Endothelial cell (in vitro differentiated cells): ENCODE measurements at regions not wholly inside any gene's neighbourhood (a gene's known extent, or its start where the extent isn't known, plus 50 kb on each side); places are given as distances from the start of the nearest gene placed in this dataset.

ENCODE experiments used
- DNase-seq: peaks from one replicate; pipeline ENCODE4 v3.0.0; 2021; ENCODE audit warnings: low spot score
- H3K27ac Mint-ChIP-seq: one replicate; pipeline ENCODE4 v1.8.0; 2021; ENCODE audit warnings: mixed read lengths, inconsistent platforms; ENCODE audit not compliant: unreplicated experiment
- H3K27me3 Mint-ChIP-seq: one replicate; pipeline ENCODE4 v1.8.0; 2021; ENCODE audit warnings: mild to moderate bottlenecking, moderate library complexity, mixed read lengths, inconsistent platforms; ENCODE audit not compliant: unreplicated experiment
- H3K36me3 Mint-ChIP-seq: one replicate; pipeline ENCODE4 v1.8.0; 2021; ENCODE audit warnings: mild to moderate bottlenecking, low read depth, mixed read lengths, inconsistent platforms; ENCODE audit not compliant: unreplicated experiment
- H3K4me1 Mint-ChIP-seq: one replicate; pipeline ENCODE4 v1.8.0; 2021; ENCODE audit warnings: mild to moderate bottlenecking, mixed read lengths, inconsistent platforms; ENCODE audit not compliant: unreplicated experiment
- H3K4me3 Mint-ChIP-seq: one replicate; pipeline ENCODE4 v1.8.0; 2021; ENCODE audit warnings: mild to moderate bottlenecking, mixed read lengths, inconsistent platforms; ENCODE audit not compliant: unreplicated experiment
- H3K9me3 Mint-ChIP-seq: one replicate; pipeline ENCODE4 v1.8.0; 2021; ENCODE audit warnings: mixed read lengths, inconsistent platforms; ENCODE audit not compliant: unreplicated experiment
- CTCF ChIP-seq: fragments of 200-600 bp; sonication (generic); IDR thresholded peaks from one replicate; pipeline ENCODE4 v1.5.0; 2021; ENCODE audit warnings: antibody characterized with exemption; ENCODE audit not compliant: unreplicated experiment

- Mint-ChIP-seq H3K36me3 (no peaks in the 10 kb centered on the region), H3K27ac (no peak overlapping the region), H3K27me3 (no peaks in the 10 kb centered on the region), H3K9me3 (no peaks in the 10 kb centered on the region), H3K4me1 (peaks cover 5% of the 10 kb centered on the region), H3K4me3 (no peak overlapping the region)
- DNase-seq, result no peak
- no peak for TF ChIP-seq CTCF
These were observed 60.5 kb downstream of the PMAIP1 start for GRCh38 chr18:59960272-59960671.

- H3K36me3 Mint-ChIP-seq, result no peaks in the 10 kb centered on the region
- no peak overlapping the region for H3K4me3 Mint-ChIP-seq
- H3K27me3 Mint-ChIP-seq, result no peaks in the 10 kb centered on the region
- H3K27ac Mint-ChIP-seq, result no peak overlapping the region
- peaks cover 5% of the 10 kb centered on the region for H3K4me1 Mint-ChIP-seq
- no peak for DNase-seq
- no peaks in the 10 kb centered on the region for H3K9me3 Mint-ChIP-seq
- TF ChIP-seq CTCF, result no peak
These were observed 59.8 kb downstream of the PMAIP1 start for GRCh38 chr18:59959606-59960005.

- H3K4me1 Mint-ChIP-seq, result peaks cover 5% of the 10 kb centered on the region
- H3K36me3 Mint-ChIP-seq, result no peaks in the 10 kb centered on the region
- no peak overlapping the region for H3K27ac Mint-ChIP-seq
- no peak for DNase-seq
- H3K27me3 Mint-ChIP-seq, result no peaks in the 10 kb centered on the region
- no peak for TF ChIP-seq CTCF
- no peaks in the 10 kb centered on the region for H3K9me3 Mint-ChIP-seq
- H3K4me3 Mint-ChIP-seq, result no peak overlapping the region
These were observed 59.3 kb downstream of the PMAIP1 start for GRCh38 chr18:59959073-59959472.

- Mint-ChIP-seq H3K27ac (no peak overlapping the region), H3K9me3 (no peaks in the 10 kb centered on the region), H3K27me3 (no peaks in the 10 kb centered on the region), H3K36me3 (no peaks in the 10 kb centered on the region), H3K4me1 (peaks cover 5% of the 10 kb centered on the region), H3K4me3 (no peak overlapping the region)
- no peak for TF ChIP-seq CTCF
- DNase-seq, result no peak
These were observed 58.2 kb downstream of the PMAIP1 start for GRCh38 chr18:59957957-59958356.

GRCh38 chr18:59954755-59955156 lies 55.0 kb downstream of the PMAIP1 start:
- Mint-ChIP-seq H3K36me3 (no peaks in the 10 kb centered on the region), H3K27ac (no peak overlapping the region), H3K27me3 (no peaks in the 10 kb centered on the region), H3K4me3 (no peak overlapping the region), H3K9me3 (no peaks in the 10 kb centered on the region), H3K4me1 (no peaks in the 10 kb centered on the region)
- DNase-seq, result no peak
- no peak for TF ChIP-seq CTCF
